ENCODE measurements at regions not wholly inside any gene's neighbourhood (a gene's known extent, or its start where the extent isn't known, plus 50 kb on each side); places are given as distances from the start of the nearest gene placed in this dataset.

GRCh38 chr15:39444735-39445470 lies 136.0 kb upstream of the THBS1 start:
- DNase-seq: no peak

- no peak for DNase-seq
Measured at GRCh38 chr15:39445931-39446330, 134.9 kb upstream of the THBS1 start.

- DNase-seq: no peak
Measured at GRCh38 chr15:39447346-39447745, 133.5 kb upstream of the THBS1 start.

GRCh38 chr15:39447881-39448280 lies 133.0 kb upstream of the THBS1 start:
- DNase-seq: no peak

- DNase-seq: no peak
Measured at GRCh38 chr15:39448409-39448808, 132.5 kb upstream of the THBS1 start.

- DNase-seq: no peak
Measured at GRCh38 chr15:39451121-39451688, 129.7 kb upstream of the THBS1 start.

- no peak for DNase-seq
Measured at GRCh38 chr15:39451871-39452270, 129.0 kb upstream of the THBS1 start.

- DNase-seq: no peak
Measured at GRCh38 chr15:39453620-39454019, 127.3 kb upstream of the THBS1 start.

GRCh38 chr15:39454189-39454986 lies 126.5 kb upstream of the THBS1 start:
- no peak for DNase-seq

GRCh38 chr15:39455471-39455991 lies 125.3 kb upstream of the THBS1 start:
- DNase-seq: no peak

GRCh38 chr15:39456159-39456558 lies 124.7 kb upstream of the THBS1 start:
- DNase-seq: no peak

GRCh38 chr15:39456582-39457330 lies 124.1 kb upstream of the THBS1 start:
- no peak for DNase-seq

- DNase-seq: no peak
Measured at GRCh38 chr15:39458131-39458530, 122.7 kb upstream of the THBS1 start.

GRCh38 chr15:39459548-39459947 lies 121.3 kb upstream of the THBS1 start:
- DNase-seq: no peak

GRCh38 chr15:39460748-39461147 lies 120.1 kb upstream of the THBS1 start:
- no peak for DNase-seq

GRCh38 chr15:39461536-39462130 lies 119.2 kb upstream of the THBS1 start:
- DNase-seq: no peak

- DNase-seq: no peak
Measured at GRCh38 chr15:39462691-39463090, 118.2 kb upstream of the THBS1 start.

GRCh38 chr15:39465843-39466749 lies 114.8 kb upstream of the THBS1 start:
- no peak for DNase-seq

- no peak for DNase-seq
Measured at GRCh38 chr15:39466750-39467105, 114.2 kb upstream of the THBS1 start.

GRCh38 chr15:39468331-39468730 lies 112.5 kb upstream of the THBS1 start:
- no peak for DNase-seq

- no peak for DNase-seq
Measured at GRCh38 chr15:39468828-39469227, 112.1 kb upstream of the THBS1 start.
